OCI-LY7 (cell line): ENCODE measurements at regions not wholly inside any gene's neighbourhood (a gene's known extent, or its start where the extent isn't known, plus 50 kb on each side); places are given as distances from the start of the nearest gene placed in this dataset.

Experiments used
- CTCF ChIP-seq: fragments of 200-600 bp; sonication (generic); conservative IDR thresholded peaks from 2 replicates; pipeline ENCODE4 v1.5.1; 2014; ENCODE audit warnings: mild to moderate bottlenecking, antibody characterized with exemption, low read length, moderate library complexity, mixed read lengths
- EZH2phosphoT487 ChIP-seq: fragments of 200-600 bp; sonication (generic); IDR thresholded peaks from 2 replicates; pipeline ENCODE4 v1.6.1; 2018; ENCODE audit warnings: low read depth, borderline replicate concordance, mild to moderate bottlenecking, mixed run types, antibody characterized with exemption, low read length, moderate library complexity, mixed read lengths

- TF ChIP-seq CTCF (peak; percentile 60), EZH2phosphoT487 (no peak)
These were observed 1436.9 kb downstream of the UQCRFS1 start for GRCh38 chr19:27776020-27776419.
